OCI-LY1 (cell line): ENCODE measurements at regions not wholly inside any gene's neighbourhood (a gene's known extent, or its start where the extent isn't known, plus 50 kb on each side); places are given as distances from the start of the nearest gene placed in this dataset.
"Not testable (repeated sequence)": the region's sequence is repeated elsewhere in the genome, so short reads cannot be mapped to it uniquely, and the experiment has no call there.

Experiments used
- H2AFZ ChIP-seq: fragments of 200-600 bp; sonication (generic), shearing (Covaris generic); 2 replicates; pipeline ENCODE4 v1.6.0; 2014; ENCODE audit warnings: antibody characterized with exemption, mild to moderate bottlenecking, low read length
- H3F3A ChIP-seq: fragments of 200-600 bp; sonication (generic), shearing (Covaris generic); 2 replicates; pipeline ENCODE4 v1.6.0; 2014; ENCODE audit warnings: mild to moderate bottlenecking, antibody characterized with exemption, low read length, moderate library complexity; ENCODE audit not compliant: insufficient read depth
- H3K27ac ChIP-seq: fragments of 200-600 bp; sonication (generic); 2 replicates; pipeline ENCODE4 v1.5.1; 2014; ENCODE audit warnings: low read length, mixed run types, mild to moderate bottlenecking, low read depth; ENCODE audit not compliant: poor library complexity, severe bottlenecking
- H3K27me3 ChIP-seq: fragments of 200-600 bp; sonication (generic); 2 replicates; pipeline ENCODE4 v1.6.0; 2014; ENCODE audit warnings: antibody characterized with exemption, mild to moderate bottlenecking, low read length, moderate library complexity; ENCODE audit not compliant: insufficient read depth
- H3K36me3 ChIP-seq: fragments of 200-600 bp; sonication (generic); 2 replicates; pipeline ENCODE4 v1.6.1; 2014; ENCODE audit warnings: mild to moderate bottlenecking, antibody characterized with exemption, low read length, moderate library complexity, mixed read lengths; ENCODE audit not compliant: insufficient read depth
- H3K4me1 ChIP-seq: fragments of 200-600 bp; sonication (generic); 2 replicates; pipeline ENCODE4 v1.5.1; 2014; ENCODE audit warnings: mild to moderate bottlenecking, low read length, moderate library complexity; ENCODE audit not compliant: insufficient read depth, severe bottlenecking
- H3K4me2 ChIP-seq: fragments of 200-600 bp; sonication (generic), shearing (Covaris generic); 2 replicates; pipeline ENCODE4 v1.6.1; 2014; ENCODE audit warnings: low read length
- H3K4me3 ChIP-seq: fragments of 200-600 bp; sonication (generic); 2 replicates; pipeline ENCODE4 v1.5.1; 2014; ENCODE audit warnings: low read length, low read depth, mild to moderate bottlenecking, mixed read lengths; ENCODE audit not compliant: poor library complexity, severe bottlenecking
- H3K79me2 ChIP-seq: fragments of 200-600 bp; shearing (Covaris generic); 2 replicates; pipeline ENCODE4 v1.6.1; 2016; ENCODE audit warnings: mixed run types, low read length, mixed read lengths; ENCODE audit not compliant: insufficient read depth
- H3K9ac ChIP-seq: fragments of 200-600 bp; sonication (generic), shearing (Covaris generic); 2 replicates; pipeline ENCODE4 v1.6.1; 2014; ENCODE audit warnings: mild to moderate bottlenecking, low read length, mixed read lengths
- H3K9me2 ChIP-seq: fragments of 200-600 bp; sonication (generic), shearing (Covaris generic); 2 replicates; pipeline ENCODE4 v1.6.1; 2014; ENCODE audit warnings: low read depth, mild to moderate bottlenecking, low read length, mixed read lengths
- H3K9me3 ChIP-seq: fragments of 200-600 bp; shearing (Covaris generic); 2 replicates; pipeline ENCODE4 v1.6.1; 2014; ENCODE audit warnings: low read length, mixed read lengths
- H4K20me1 ChIP-seq: fragments of 200-600 bp; sonication (generic), shearing (Covaris generic); 2 replicates; pipeline ENCODE4 v1.6.0; 2016; ENCODE audit warnings: mild to moderate bottlenecking, low read length; ENCODE audit not compliant: insufficient read depth
- CTCF ChIP-seq: fragments of 200-600 bp; sonication (generic), shearing (Covaris generic); IDR thresholded peaks from 2 replicates; pipeline ENCODE4 v1.5.1; 2017; ENCODE audit warnings: mild to moderate bottlenecking, antibody characterized with exemption, low read length, moderate library complexity, mixed read lengths
- EZH2 ChIP-seq: fragments of 200-600 bp; sonication (generic), shearing (Covaris generic); IDR thresholded peaks from 2 replicates; pipeline ENCODE4 v1.8.0; 2017; ENCODE audit warnings: borderline replicate concordance, mixed run types, mild to moderate bottlenecking, antibody characterized with exemption, low read length, moderate library complexity, mixed read lengths

- TF ChIP-seq EZH2: no peak
- TF ChIP-seq CTCF: no peak
- H3K4me1 ChIP-seq: no peaks in the 10 kb centered on the region
- no peaks in the 10 kb centered on the region for H3K9me2 ChIP-seq
- H3K4me2 ChIP-seq: no peak overlapping the region
- H3K9ac ChIP-seq: no peak overlapping the region
- no peak overlapping the region for H3K4me3 ChIP-seq
- no peaks in the 10 kb centered on the region for H4K20me1 ChIP-seq
- H3F3A ChIP-seq: no peaks in the 10 kb centered on the region
- H3K27me3 ChIP-seq: no peaks in the 10 kb centered on the region
- H3K79me2 ChIP-seq: no peaks in the 10 kb centered on the region
- no peaks in the 10 kb centered on the region for H3K9me3 ChIP-seq
- H3K36me3 ChIP-seq: no peaks in the 10 kb centered on the region
- H3K27ac ChIP-seq: no peak overlapping the region
- no peak overlapping the region for H2AFZ ChIP-seq
These were observed 205.3 kb downstream of the BUB3 start for GRCh38 chr10:123359539-123359938.

GRCh38 chr10:123361832-123362231, 207.6 kb downstream of the BUB3 start:
- H2AFZ ChIP-seq: no peak overlapping the region
- no peaks in the 10 kb centered on the region for H3F3A ChIP-seq
- no peak overlapping the region for H3K27ac ChIP-seq
- no peaks in the 10 kb centered on the region for H3K36me3 ChIP-seq
- H3K9me2 ChIP-seq: no peaks in the 10 kb centered on the region
- H3K27me3 ChIP-seq: no peaks in the 10 kb centered on the region
- no peaks in the 10 kb centered on the region for H4K20me1 ChIP-seq
- no peaks in the 10 kb centered on the region for H3K9me3 ChIP-seq
- H3K4me1 ChIP-seq: no peaks in the 10 kb centered on the region
- no peak overlapping the region for H3K4me2 ChIP-seq
- TF ChIP-seq CTCF (no peak), EZH2 (no peak)
- H3K9ac ChIP-seq: no peak overlapping the region
- H3K4me3 ChIP-seq: no peak overlapping the region
- no peaks in the 10 kb centered on the region for H3K79me2 ChIP-seq

- Histone ChIP-seq H3K9ac (no peak overlapping the region), H3K9me3 (no peaks in the 10 kb centered on the region), H3F3A (no peaks in the 10 kb centered on the region), H3K4me1 (no peaks in the 10 kb centered on the region), H3K36me3 (no peaks in the 10 kb centered on the region), H3K9me2 (no peaks in the 10 kb centered on the region), H3K4me3 (no peak overlapping the region), H3K4me2 (no peak overlapping the region), H3K27me3 (no peaks in the 10 kb centered on the region), H3K79me2 (no peaks in the 10 kb centered on the region), H3K27ac (no peak overlapping the region), H4K20me1 (no peaks in the 10 kb centered on the region), H2AFZ (no peak overlapping the region)
- TF ChIP-seq EZH2 (no peak), CTCF (no peak)
These were observed 213.0 kb downstream of the BUB3 start for GRCh38 chr10:123367195-123367594.

- not testable (repeated sequence) for H2AFZ ChIP-seq, H3K27me3 ChIP-seq, H3K9me2 ChIP-seq, H3K9me3 ChIP-seq, H3K4me2 ChIP-seq, H3F3A ChIP-seq, H3K36me3 ChIP-seq, H3K9ac ChIP-seq, H3K4me3 ChIP-seq, H4K20me1 ChIP-seq, H3K27ac ChIP-seq, H3K79me2 ChIP-seq, H3K4me1 ChIP-seq
These were observed 217.4 kb downstream of the BUB3 start for GRCh38 chr10:123371626-123372025.
